Activated CD8-positive, alpha-beta T cell treated with anti-CD3 and anti-CD28 coated beads for 36 hours (primary cell): ENCODE measurements at regions not wholly inside any gene's neighbourhood (a gene's known extent, or its start where the extent isn't known, plus 50 kb on each side); places are given as distances from the start of the nearest gene placed in this dataset.

Experiments
- ATAC-seq: fragments of 200-7000 bp; cut with Tn5 transposase; one replicate; pipeline ENCODE4 v1.10.0; 2021; ENCODE audit warnings: mild to moderate bottlenecking, moderate library complexity
- CTCF ChIA-PET: fragments of 350-600 bp; sonication (Branson Sonifier 250); formaldehyde crosslinking; loops from one replicate; lab custom pipeline; 2021; ENCODE audit warnings: antibody characterized with exemption; lab: Charles Lee
- POLR2A ChIA-PET: fragments of 350-600 bp; sonication (Branson Sonifier 250); formaldehyde crosslinking; loops from one replicate; lab custom pipeline; 2021; ENCODE audit warnings: antibody characterized with exemption; lab: Charles Lee
- DNase-seq: peaks from one replicate; pipeline ENCODE4 v3.0.0-alpha.2; 2020
- H3K27ac Mint-ChIP-seq: one replicate; pipeline ENCODE4 v1.8.0; 2021; ENCODE audit warnings: mild to moderate bottlenecking, mixed read lengths
- H3K27me3 Mint-ChIP-seq: one replicate; pipeline ENCODE4 v1.8.0; 2021; ENCODE audit warnings: mixed read lengths
- H3K36me3 Mint-ChIP-seq: one replicate; pipeline ENCODE4 v1.8.0; 2021; ENCODE audit warnings: low read depth, mixed read lengths
- H3K4me1 Mint-ChIP-seq: one replicate; pipeline ENCODE4 v1.8.0; 2021; ENCODE audit warnings: low read depth, mixed read lengths
- H3K4me3 Mint-ChIP-seq: one replicate; pipeline ENCODE4 v1.8.0; 2021; ENCODE audit warnings: mild to moderate bottlenecking, moderate library complexity, mixed read lengths
- H3K9me3 Mint-ChIP-seq: one replicate; pipeline ENCODE4 v1.8.0; 2021; ENCODE audit warnings: mixed read lengths
- intact Hi-C: fragments of 100-400 bp; cut with micrococcal nuclease; formaldehyde crosslinking; loops from one replicate; pipeline ENCODE4 v1.10.0; 2022
- TF ChIP-seq, protein P1 (sequence below): fragments of 200-600 bp; IDR thresholded peaks from one replicate; pipeline ENCODE4 v1.8.0; 2022; ENCODE audit warnings: antibody characterized with exemption, mild to moderate bottlenecking

DNA sequence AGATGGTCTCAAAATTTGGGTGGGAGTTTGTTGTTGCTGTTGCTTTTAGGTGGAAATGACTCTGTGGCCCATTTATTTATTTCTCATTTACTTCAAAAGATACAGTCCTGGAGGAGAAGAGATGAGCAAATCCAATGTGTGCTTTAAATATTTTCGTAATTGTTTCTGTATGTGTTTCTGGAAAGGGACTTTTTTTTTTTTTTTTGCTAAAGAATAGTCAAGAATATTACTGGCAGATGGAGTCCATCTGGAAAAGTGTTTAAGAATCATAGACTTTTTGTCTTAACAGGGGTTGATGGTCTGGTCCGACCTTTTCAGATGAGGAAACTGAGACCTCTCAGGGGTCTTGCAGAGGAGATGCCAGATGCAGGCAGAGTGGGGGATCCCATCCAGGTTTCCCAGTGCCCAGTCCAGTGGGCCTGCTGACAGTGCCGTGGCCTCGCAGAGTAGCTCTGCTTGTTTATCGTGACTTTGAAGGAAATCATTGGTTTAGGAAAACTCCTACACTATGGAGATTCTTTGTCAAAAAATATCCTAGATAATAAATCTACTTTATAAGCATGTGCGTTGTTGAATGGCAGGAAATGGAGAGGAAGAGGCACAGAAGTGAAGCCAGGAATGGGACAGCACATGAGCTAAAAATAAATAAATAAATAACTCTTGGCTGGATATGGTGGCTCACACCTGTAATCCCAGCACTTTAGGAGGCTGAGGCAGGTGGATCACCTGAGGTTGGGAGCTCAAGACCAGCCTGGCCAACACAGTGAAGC lies 164.3 kb upstream of the SVIL start:
- H3K4me3 Mint-ChIP-seq, result no peak overlapping the region
- no peaks in the 10 kb centered on the region for H3K9me3 Mint-ChIP-seq
- TF ChIP-seq, protein P1, sequence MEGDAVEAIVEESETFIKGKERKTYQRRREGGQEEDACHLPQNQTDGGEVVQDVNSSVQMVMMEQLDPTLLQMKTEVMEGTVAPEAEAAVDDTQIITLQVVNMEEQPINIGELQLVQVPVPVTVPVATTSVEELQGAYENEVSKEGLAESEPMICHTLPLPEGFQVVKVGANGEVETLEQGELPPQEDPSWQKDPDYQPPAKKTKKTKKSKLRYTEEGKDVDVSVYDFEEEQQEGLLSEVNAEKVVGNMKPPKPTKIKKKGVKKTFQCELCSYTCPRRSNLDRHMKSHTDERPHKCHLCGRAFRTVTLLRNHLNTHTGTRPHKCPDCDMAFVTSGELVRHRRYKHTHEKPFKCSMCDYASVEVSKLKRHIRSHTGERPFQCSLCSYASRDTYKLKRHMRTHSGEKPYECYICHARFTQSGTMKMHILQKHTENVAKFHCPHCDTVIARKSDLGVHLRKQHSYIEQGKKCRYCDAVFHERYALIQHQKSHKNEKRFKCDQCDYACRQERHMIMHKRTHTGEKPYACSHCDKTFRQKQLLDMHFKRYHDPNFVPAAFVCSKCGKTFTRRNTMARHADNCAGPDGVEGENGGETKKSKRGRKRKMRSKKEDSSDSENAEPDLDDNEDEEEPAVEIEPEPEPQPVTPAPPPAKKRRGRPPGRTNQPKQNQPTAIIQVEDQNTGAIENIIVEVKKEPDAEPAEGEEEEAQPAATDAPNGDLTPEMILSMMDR, result no peak
- peaks cover 4% of the 10 kb centered on the region for H3K27me3 Mint-ChIP-seq
- POLR2A ChIA-PET, result no interaction called here
- ATAC-seq, result no peak
- H3K36me3 Mint-ChIP-seq, result no peaks in the 10 kb centered on the region
- intact Hi-C loops, result no loop called here
- H3K27ac Mint-ChIP-seq, result no peak overlapping the region
- H3K4me1 Mint-ChIP-seq, result peaks cover 8% of the 10 kb centered on the region
- CTCF ChIA-PET, result no interaction called here
- DNase-seq, result no peak

DNA sequence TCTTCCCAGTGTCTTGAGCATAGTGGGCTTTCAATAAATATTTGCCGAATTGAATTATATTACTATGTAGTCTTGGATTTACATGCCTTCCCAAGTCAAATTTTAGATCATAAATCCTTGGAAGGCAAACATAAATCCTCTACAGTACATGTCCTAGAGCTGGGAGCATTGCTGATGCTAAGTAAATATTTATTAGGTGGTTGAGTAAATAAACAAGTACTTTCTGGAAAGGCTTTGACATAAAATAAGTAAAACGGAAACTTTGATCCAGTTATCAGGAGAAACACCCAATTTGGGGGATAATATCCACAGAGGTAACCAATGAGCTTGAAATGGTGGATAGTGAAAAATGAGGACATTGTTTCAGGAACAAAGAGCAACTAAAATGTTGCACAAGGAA lies 162.8 kb upstream of the SVIL start:
- ChIA-PET POLR2A (no interaction called here), CTCF (no interaction called here)
- no peaks in the 10 kb centered on the region for H3K4me1 Mint-ChIP-seq
- DNase-seq (no peak), ATAC-seq (no peak)
- H3K27me3 Mint-ChIP-seq, result peaks cover 3% of the 10 kb centered on the region
- TF ChIP-seq, protein P1, result no peak
- H3K4me3 Mint-ChIP-seq, result no peak overlapping the region
- no peaks in the 10 kb centered on the region for H3K36me3 Mint-ChIP-seq
- intact Hi-C loops, result no loop called here
- H3K9me3 Mint-ChIP-seq, result no peaks in the 10 kb centered on the region
- H3K27ac Mint-ChIP-seq, result no peak overlapping the region

DNA sequence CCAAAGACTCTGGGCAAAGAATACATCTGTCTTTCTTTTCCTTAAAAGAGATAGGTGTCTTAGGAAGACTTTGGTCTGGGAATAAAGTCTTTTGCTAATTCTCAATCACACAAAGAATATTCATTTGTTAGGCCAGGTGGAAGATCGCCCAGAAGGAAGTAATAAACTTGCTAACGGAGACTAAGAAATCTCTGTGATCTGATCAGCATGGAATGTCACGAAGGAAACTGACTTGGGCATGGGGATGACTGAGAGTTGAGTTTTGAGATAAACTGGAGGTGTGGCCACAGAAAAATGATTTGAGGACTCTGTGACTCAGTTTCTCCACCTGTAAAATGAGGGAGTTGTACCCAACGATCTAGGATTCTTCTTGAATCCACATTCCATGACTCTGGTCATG lies 161.1 kb upstream of the SVIL start:
- H3K9me3 Mint-ChIP-seq, result no peaks in the 10 kb centered on the region
- intact Hi-C loops, result no loop called here
- H3K4me1 Mint-ChIP-seq, result no peaks in the 10 kb centered on the region
- no peak for DNase-seq
- TF ChIP-seq, protein P1, result no peak
- H3K27me3 Mint-ChIP-seq, result peaks cover 3% of the 10 kb centered on the region
- no peaks in the 10 kb centered on the region for H3K36me3 Mint-ChIP-seq
- ChIA-PET CTCF (no interaction called here), POLR2A (interaction anchor here (1.0 kb wide), 1 partner anchor 29 kb away, joined by 4 read pairs; no protein-coding TSS in a partner anchor)
- H3K4me3 Mint-ChIP-seq, result no peak overlapping the region
- no peak overlapping the region for H3K27ac Mint-ChIP-seq
- ATAC-seq, result no peak

DNA sequence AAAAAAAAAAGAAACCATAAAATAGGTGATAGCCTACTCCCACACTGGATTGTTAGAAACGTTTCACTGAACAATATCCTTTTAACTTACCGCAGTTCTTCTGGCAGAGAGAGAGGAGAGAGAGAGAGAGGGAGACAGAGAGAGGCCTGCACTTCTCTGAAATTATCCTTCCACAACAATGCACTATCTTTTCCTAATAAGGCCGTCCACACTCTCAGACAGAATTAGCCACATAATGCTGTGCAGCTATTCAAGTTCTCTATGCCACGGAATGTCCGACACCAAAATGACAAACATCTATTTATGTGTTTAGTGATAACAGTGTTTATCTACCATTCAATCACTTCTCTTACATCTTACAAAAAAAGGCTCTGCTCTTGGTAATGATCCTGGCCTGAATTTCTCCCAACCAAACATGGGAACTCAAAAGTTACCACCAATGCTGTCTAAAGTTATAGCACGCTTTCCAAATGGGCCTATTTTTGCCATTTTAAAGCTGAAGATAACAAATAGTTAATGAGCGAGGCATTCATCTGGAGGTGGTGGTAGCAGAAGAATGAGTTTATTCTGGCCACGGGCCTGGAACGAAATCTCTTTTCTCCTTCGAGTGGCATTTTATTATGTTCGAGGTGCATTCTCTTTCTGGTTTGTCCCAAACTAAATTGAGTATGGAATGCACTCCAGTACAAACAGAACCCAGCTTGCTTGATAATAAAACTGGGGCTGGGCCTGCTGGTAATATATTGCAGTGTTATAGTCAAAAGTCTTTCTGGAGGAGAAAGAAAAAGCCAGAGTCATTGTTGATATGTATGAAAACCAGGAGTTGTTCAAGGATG lies 160.2 kb upstream of the SVIL start:
- ATAC-seq (no peak), DNase-seq (no peak)
- CTCF ChIA-PET, result interaction anchor here (1.4 kb wide), 1 partner anchor 20 kb away, joined by 3 read pairs; no protein-coding TSS in a partner anchor
- H3K36me3 Mint-ChIP-seq, result no peaks in the 10 kb centered on the region
- no peak overlapping the region for H3K4me3 Mint-ChIP-seq
- intact Hi-C loops, result no loop called here
- H3K9me3 Mint-ChIP-seq, result no peaks in the 10 kb centered on the region
- POLR2A ChIA-PET, result interaction anchor here (0.7 to 1.0 kb wide), 2 partner anchors 16 to 28 kb away, joined by 3 to 4 read pairs; no protein-coding TSS in a partner anchor
- H3K27me3 Mint-ChIP-seq, result peaks cover 3% of the 10 kb centered on the region
- H3K27ac Mint-ChIP-seq, result no peak overlapping the region
- no peaks in the 10 kb centered on the region for H3K4me1 Mint-ChIP-seq
- TF ChIP-seq, protein P1, result no peak

DNA sequence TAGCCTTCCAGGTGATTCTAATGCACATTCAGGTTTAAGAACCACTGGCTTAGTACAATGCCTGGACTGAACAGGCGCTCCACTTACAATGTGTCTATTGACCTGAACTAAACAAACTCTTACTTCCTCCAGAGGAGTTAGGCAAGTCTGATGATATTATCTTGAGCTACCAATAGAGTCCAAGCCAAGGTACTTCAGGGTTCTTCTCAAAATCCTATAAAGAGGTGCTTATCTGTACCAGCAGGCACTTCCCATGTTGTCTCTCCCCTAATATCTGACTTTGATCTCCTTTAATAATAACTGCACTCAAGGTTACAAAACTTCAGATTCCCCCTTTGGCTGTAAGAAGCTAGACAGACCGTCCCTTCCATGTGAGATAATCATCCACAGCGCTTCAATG lies 157.0 kb upstream of the SVIL start:
- TF ChIP-seq, protein P1, result no peak
- no peaks in the 10 kb centered on the region for H3K4me1 Mint-ChIP-seq
- no peaks in the 10 kb centered on the region for H3K27me3 Mint-ChIP-seq
- DNase-seq (no peak), ATAC-seq (no peak)
- intact Hi-C loops, result no loop called here
- H3K36me3 Mint-ChIP-seq, result no peaks in the 10 kb centered on the region
- H3K27ac Mint-ChIP-seq, result no peak overlapping the region
- H3K4me3 Mint-ChIP-seq, result no peak overlapping the region
- CTCF ChIA-PET, result no interaction called here
- POLR2A ChIA-PET, result no interaction called here
- H3K9me3 Mint-ChIP-seq, result no peaks in the 10 kb centered on the region
